K562 (cell line): ENCODE measurements at regions not wholly inside any gene's neighbourhood (a gene's known extent, or its start where the extent isn't known, plus 50 kb on each side); places are given as distances from the start of the nearest gene placed in this dataset.

ENCODE experiments used
- ATAC-seq: fragments of 200-7000 bp; cut with Tn5 transposase; 3 replicates; pipeline ENCODE4 v1.9.1; 2020; ENCODE audit warnings: moderate library complexity
- BruUV-seq: library from RNA; stranded (reverse); fragments of 400-500 nt; replicated peaks from 2 replicates; lab custom pipeline; 2021; lab: Mats Ljungman, UMichigan
- CTCF ChIA-PET: fragments of 300-600 bp; formaldehyde crosslinking; extraction: SDS; loops from one replicate; lab custom pipeline; 2021; ENCODE audit warnings: low intra/inter-chr PET ratio; lab: Yijun Ruan, JAX
- POLR2A ChIA-PET: fragments of 300-600, 350-650 bp; sonication (Branson Sonifier 250); formaldehyde crosslinking; extraction: SDS; loops from one replicate; lab custom pipeline; 2021; ENCODE audit warnings: antibody characterized with exemption, inconsistent platforms; lab: Yijun Ruan, JAX
- DNase-seq, 4 experiments: peaks; one replicate each; pipeline versions ENCODE4 v3.0.0 to v3.0.0-alpha.2; 2011 to 2018; ENCODE audit warnings: low spot score in 3 of 4, mixed read lengths in 3 of 4; ENCODE audit errors: extremely low read depth in 1 of 4
- FAIRE-seq: peaks from 2 replicates; lab custom pipeline; 2011; peaks lifted over from hg19 to GRCh38; lab: Jason Lieb, UNC
- H2AFZ ChIP-seq: 2 replicates; pipeline ENCODE4 v1.6.0; 2011; ENCODE audit warnings: low read depth, low read length, control low read depth, inconsistent platforms
- H3K27ac ChIP-seq: fragments of 200-600 bp; 3 replicates; pipeline ENCODE4 v1.8.0; 2011; ENCODE audit warnings: low read depth, mild to moderate bottlenecking, control low read depth, inconsistent platforms, low read length, moderate library complexity, mixed read lengths; ENCODE audit errors: extremely low read depth
- H3K27me3 ChIP-seq, 2 experiments: fragments of 300-600 bp in 1 of 2; 2 replicates in 1 of 2; 3 replicates in 1 of 2; pipeline versions ENCODE4 v1.6.0 to v1.8.0; 2011; ENCODE audit warnings: inconsistent platforms in 2 of 2, low read length in 2 of 2, mild to moderate bottlenecking in 1 of 2, mixed read lengths in 1 of 2, moderate library complexity in 1 of 2; ENCODE audit not compliant: control insufficient read depth in 2 of 2, insufficient read depth in 2 of 2
- H3K36me3 ChIP-seq: fragments of 300-600 bp; 3 replicates; pipeline ENCODE4 v1.8.0; 2011; ENCODE audit warnings: mild to moderate bottlenecking, low read length, inconsistent platforms; ENCODE audit not compliant: control insufficient read depth, insufficient read depth
- H3K4me1 ChIP-seq, 2 experiments: fragments of 200-600 bp in 1 of 2; replicated peaks in 1 of 2; 2 replicates in 1 of 2; 3 replicates in 1 of 2; pipeline versions ENCODE4 v1.5.1 to v1.8.0; 2011; ENCODE audit warnings: inconsistent platforms in 2 of 2, low read length in 2 of 2, mild to moderate bottlenecking in 1 of 2, mixed read lengths in 1 of 2, moderate library complexity in 1 of 2; ENCODE audit not compliant: control insufficient read depth in 2 of 2, insufficient read depth in 2 of 2
- H3K4me2 ChIP-seq: 2 replicates; pipeline ENCODE4 v1.6.1; 2011; ENCODE audit warnings: low read length, control low read depth, inconsistent platforms, mixed read lengths; ENCODE audit not compliant: insufficient read depth
- H3K4me3 ChIP-seq: fragments of 200-600 bp; sonication (generic), shearing (Covaris generic); 2 replicates; pipeline ENCODE4 v1.5.1; 2016; ENCODE audit warnings: control low read depth, inconsistent platforms
- H3K79me2 ChIP-seq: fragments of 200-600 bp; 3 replicates; pipeline ENCODE4 v1.8.0; 2011; ENCODE audit warnings: low read length, inconsistent platforms; ENCODE audit not compliant: control insufficient read depth, insufficient read depth
- H3K9ac ChIP-seq, 2 experiments: 2 replicates each; pipeline versions ENCODE4 v1.6.0 to v1.6.1; 2011; ENCODE audit warnings: low read depth in 2 of 2, low read length in 2 of 2, control low read depth in 1 of 2, inconsistent platforms in 1 of 2, mild to moderate bottlenecking in 1 of 2, mixed read lengths in 1 of 2; ENCODE audit not compliant: insufficient read depth in 1 of 2
- H3K9me1 ChIP-seq: one replicate; pipeline ENCODE4 v1.6.0; 2011; ENCODE audit warnings: inconsistent platforms, mild to moderate bottlenecking, low read length, moderate library complexity; ENCODE audit not compliant: control insufficient read depth, insufficient read depth
- H3K9me3 ChIP-seq: replicated peaks from 2 replicates; pipeline ENCODE4 v1.5.1; 2011; ENCODE audit warnings: low read depth, low read length, inconsistent platforms; ENCODE audit not compliant: control insufficient read depth, insufficient read depth
- H4K20me1 ChIP-seq: replicated peaks from 2 replicates; pipeline ENCODE4 v1.6.1; 2011; ENCODE audit warnings: low read length, inconsistent platforms, mixed read lengths; ENCODE audit not compliant: control insufficient read depth, insufficient read depth
- DPF2 ChIP-seq: fragments of 450-650 bp; IDR thresholded peaks from 2 replicates; pipeline ENCODE4 v1.6.1; 2016
- JUND ChIP-seq, 2 experiments: IDR thresholded peaks; 2 replicates in 1 of 2; 3 replicates in 1 of 2; pipeline ENCODE4 v1.6.1; 2011; ENCODE audit warnings: borderline replicate concordance in 2 of 2, low read depth in 2 of 2, low read length in 2 of 2, improper control_type of control experiment in 1 of 2, missing biosample characterization in 1 of 2, missing genetic modification characterization in 1 of 2, missing genetic modification reagents in 1 of 2
- MED1 ChIP-seq: sonication (generic); formaldehyde crosslinking; IDR thresholded peaks from 2 replicates; pipeline ENCODE4 v1.8.1; 2023; ENCODE audit warnings: missing genetic modification reagents, borderline replicate concordance
- POLR2G ChIP-seq: fragments of 200-400 bp; formaldehyde crosslinking; IDR thresholded peaks from 2 replicates; pipeline ENCODE4 v1.6.1; 2017; ENCODE audit warnings: low read depth, mild to moderate bottlenecking, antibody characterized with exemption, low read length, moderate library complexity
- SAFB2 ChIP-seq: fragments of 200-400 bp; formaldehyde crosslinking; IDR thresholded peaks from 2 replicates; pipeline ENCODE4 v1.6.1; 2018; ENCODE audit warnings: borderline replicate concordance, low read length, low read depth, moderate library complexity; ENCODE audit not compliant: severe bottlenecking
- ZNF668 ChIP-seq: fragments of 250-450 bp; sonication (Bioruptor Pico); IDR thresholded peaks from 2 replicates; pipeline ENCODE4 v1.8.0; 2022; ENCODE audit warnings: mild to moderate bottlenecking, inconsistent platforms
- WGBS: fragments of 100-300 bp; shearing (Covaris generic); methylation state at CpG from one replicate; pipeline ENCODE4 v1.1.6; 2016; ENCODE audit warnings: low coverage, mixed read lengths; ENCODE audit not compliant: insufficient coverage; ENCODE audit errors: missing lambda C conversion rate; 5-methylcytosine and 5-hydroxymethylcytosine counted together
- in situ Hi-C: fragments of 300-500 bp; cut with MboI; formaldehyde crosslinking; loops from 4 replicates; pipeline ENCODE4 v1.15.0; 2018; ENCODE audit warnings: inconsistent platforms, mixed read lengths
- intact Hi-C: fragments of 100-400 bp; cut with micrococcal nuclease; formaldehyde crosslinking; loops from 2 replicates; pipeline ENCODE4 v1.14.2; 2022
- TF ChIP-seq, protein P1 (sequence below): fragments of 450-650 bp; conservative IDR thresholded peaks from 2 replicates; pipeline ENCODE4 v1.6.1; 2016; ENCODE audit warnings: missing genetic modification characterization, low read depth, mild to moderate bottlenecking, missing compliant biosample characterization, moderate library complexity
- TF ChIP-seq, protein P2 (sequence below): sonication (generic); formaldehyde crosslinking; IDR thresholded peaks from 2 replicates; pipeline ENCODE4 v1.8.0; 2023; ENCODE audit warnings: missing genetic modification reagents, mild to moderate bottlenecking, borderline replicate concordance
- TF ChIP-seq, protein P3 (sequence below): fragments of 450-650 bp; IDR thresholded peaks from 2 replicates; pipeline ENCODE4 v1.6.1; 2014; ENCODE audit warnings: low read depth, mild to moderate bottlenecking, moderate library complexity, borderline replicate concordance

DNA sequence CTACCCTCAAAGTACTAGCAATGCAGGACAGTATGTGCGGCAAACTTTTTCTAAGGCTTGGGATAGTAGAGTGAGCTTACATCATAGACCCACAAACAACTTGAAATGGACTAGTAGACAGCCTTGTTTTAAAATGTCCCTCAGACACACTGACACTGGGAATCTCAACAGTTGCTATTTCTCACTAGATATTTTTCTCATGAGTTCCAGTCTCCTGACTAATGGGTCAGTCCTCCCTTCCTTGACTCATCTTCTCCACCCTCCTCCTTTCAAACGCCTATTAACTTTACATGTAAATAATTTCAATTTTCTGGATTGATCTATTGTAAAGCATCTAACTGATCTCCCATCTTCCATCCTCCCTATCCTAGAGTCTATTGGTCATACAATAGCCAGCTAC lies 308.3 kb upstream of the PREP start:
- intact Hi-C loops (no loop called here), in situ Hi-C loops (no loop called here)
- no peaks in the 10 kb centered on the region for H3K9me1 ChIP-seq
- H3K4me3 ChIP-seq, result no peak overlapping the region
- H4K20me1 ChIP-seq, result no peaks in the 10 kb centered on the region
- FAIRE-seq (no peak), DNase-seq (no peak), ATAC-seq (no peak)
- H3K27me3 ChIP-seq, result no peaks in the 10 kb centered on the region
- H3K4me1 ChIP-seq, result no peaks in the 10 kb centered on the region
- H3K9me3 ChIP-seq, result peaks cover 12% of the 10 kb centered on the region; the same call in 1 of the 2 replicates
- ChIA-PET POLR2A (no interaction called here), CTCF (no interaction called here)
- 0% methylated on average over 2 of the region's 2 CpGs for WGBS
- no peak overlapping the region for H3K27ac ChIP-seq
- BruUV-seq, result no TSS peak
- no peak overlapping the region for H3K4me2 ChIP-seq
- H2AFZ ChIP-seq, result no peak overlapping the region
- H3K36me3 ChIP-seq, result no peaks in the 10 kb centered on the region
- H3K9ac ChIP-seq, result no peak overlapping the region
- H3K79me2 ChIP-seq, result no peaks in the 10 kb centered on the region
- TF ChIP-seq, protein P1, sequence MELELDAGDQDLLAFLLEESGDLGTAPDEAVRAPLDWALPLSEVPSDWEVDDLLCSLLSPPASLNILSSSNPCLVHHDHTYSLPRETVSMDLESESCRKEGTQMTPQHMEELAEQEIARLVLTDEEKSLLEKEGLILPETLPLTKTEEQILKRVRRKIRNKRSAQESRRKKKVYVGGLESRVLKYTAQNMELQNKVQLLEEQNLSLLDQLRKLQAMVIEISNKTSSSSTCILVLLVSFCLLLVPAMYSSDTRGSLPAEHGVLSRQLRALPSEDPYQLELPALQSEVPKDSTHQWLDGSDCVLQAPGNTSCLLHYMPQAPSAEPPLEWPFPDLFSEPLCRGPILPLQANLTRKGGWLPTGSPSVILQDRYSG (tag), result no peak
- TF ChIP-seq ZNF668 (CRISPR knock-in tag) (no peak), MED1 (CRISPR knock-in tag) (no peak), DPF2 (no peak), POLR2G (no peak), JUND (IDR thresholded peaks at IDR 0.05; ENCODE audit: borderline replicate concordance, low read depth, low read length) (no peak), JUND (tag; IDR thresholded peaks at IDR 0.05; ENCODE audit: borderline replicate concordance, low read depth, low read length) (no peak), SAFB2 (no peak)
- TF ChIP-seq, protein P2, sequence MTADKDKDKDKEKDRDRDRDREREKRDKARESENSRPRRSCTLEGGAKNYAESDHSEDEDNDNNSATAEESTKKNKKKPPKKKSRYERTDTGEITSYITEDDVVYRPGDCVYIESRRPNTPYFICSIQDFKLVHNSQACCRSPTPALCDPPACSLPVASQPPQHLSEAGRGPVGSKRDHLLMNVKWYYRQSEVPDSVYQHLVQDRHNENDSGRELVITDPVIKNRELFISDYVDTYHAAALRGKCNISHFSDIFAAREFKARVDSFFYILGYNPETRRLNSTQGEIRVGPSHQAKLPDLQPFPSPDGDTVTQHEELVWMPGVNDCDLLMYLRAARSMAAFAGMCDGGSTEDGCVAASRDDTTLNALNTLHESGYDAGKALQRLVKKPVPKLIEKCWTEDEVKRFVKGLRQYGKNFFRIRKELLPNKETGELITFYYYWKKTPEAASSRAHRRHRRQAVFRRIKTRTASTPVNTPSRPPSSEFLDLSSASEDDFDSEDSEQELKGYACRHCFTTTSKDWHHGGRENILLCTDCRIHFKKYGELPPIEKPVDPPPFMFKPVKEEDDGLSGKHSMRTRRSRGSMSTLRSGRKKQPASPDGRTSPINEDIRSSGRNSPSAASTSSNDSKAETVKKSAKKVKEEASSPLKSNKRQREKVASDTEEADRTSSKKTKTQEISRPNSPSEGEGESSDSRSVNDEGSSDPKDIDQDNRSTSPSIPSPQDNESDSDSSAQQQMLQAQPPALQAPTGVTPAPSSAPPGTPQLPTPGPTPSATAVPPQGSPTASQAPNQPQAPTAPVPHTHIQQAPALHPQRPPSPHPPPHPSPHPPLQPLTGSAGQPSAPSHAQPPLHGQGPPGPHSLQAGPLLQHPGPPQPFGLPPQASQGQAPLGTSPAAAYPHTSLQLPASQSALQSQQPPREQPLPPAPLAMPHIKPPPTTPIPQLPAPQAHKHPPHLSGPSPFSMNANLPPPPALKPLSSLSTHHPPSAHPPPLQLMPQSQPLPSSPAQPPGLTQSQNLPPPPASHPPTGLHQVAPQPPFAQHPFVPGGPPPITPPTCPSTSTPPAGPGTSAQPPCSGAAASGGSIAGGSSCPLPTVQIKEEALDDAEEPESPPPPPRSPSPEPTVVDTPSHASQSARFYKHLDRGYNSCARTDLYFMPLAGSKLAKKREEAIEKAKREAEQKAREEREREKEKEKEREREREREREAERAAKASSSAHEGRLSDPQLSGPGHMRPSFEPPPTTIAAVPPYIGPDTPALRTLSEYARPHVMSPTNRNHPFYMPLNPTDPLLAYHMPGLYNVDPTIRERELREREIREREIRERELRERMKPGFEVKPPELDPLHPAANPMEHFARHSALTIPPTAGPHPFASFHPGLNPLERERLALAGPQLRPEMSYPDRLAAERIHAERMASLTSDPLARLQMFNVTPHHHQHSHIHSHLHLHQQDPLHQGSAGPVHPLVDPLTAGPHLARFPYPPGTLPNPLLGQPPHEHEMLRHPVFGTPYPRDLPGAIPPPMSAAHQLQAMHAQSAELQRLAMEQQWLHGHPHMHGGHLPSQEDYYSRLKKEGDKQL (CRISPR knock-in tag), result no peak
- TF ChIP-seq, protein P3, sequence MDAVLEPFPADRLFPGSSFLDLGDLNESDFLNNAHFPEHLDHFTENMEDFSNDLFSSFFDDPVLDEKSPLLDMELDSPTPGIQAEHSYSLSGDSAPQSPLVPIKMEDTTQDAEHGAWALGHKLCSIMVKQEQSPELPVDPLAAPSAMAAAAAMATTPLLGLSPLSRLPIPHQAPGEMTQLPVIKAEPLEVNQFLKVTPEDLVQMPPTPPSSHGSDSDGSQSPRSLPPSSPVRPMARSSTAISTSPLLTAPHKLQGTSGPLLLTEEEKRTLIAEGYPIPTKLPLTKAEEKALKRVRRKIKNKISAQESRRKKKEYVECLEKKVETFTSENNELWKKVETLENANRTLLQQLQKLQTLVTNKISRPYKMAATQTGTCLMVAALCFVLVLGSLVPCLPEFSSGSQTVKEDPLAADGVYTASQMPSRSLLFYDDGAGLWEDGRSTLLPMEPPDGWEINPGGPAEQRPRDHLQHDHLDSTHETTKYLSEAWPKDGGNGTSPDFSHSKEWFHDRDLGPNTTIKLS, result no peak
